ENCODE measurements at regions not wholly inside any gene's neighbourhood (a gene's known extent, or its start where the extent isn't known, plus 50 kb on each side); places are given as distances from the start of the nearest gene placed in this dataset.

DNA sequence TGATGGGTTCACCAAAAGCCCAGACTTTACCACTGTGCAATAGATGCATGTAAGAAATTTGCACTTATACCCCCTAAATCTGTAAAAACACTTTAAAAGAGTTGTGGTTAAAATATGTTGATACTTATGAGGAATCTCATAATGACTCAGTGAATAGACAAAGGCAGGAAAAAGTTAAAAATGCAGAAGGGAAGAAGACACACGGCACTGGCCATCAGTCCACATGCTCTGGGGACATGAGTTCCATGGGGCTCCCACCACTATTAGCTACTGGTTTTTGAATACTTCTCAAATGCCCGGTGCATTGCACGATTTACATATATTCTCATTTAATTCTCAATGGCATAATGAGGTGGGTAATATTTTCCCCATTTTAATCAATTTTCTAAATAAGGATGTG, 59.3 kb upstream of the BLID start:
- Histone ChIP-seq H3K4me1 (ENCODE audit: control insufficient read depth in 2 of 2, insufficient read depth in 2 of 2, low read length in 2 of 2) (no peaks in the 10 kb centered on the region), H3K9me3 (ENCODE audit: control insufficient read depth in 2 of 2, insufficient read depth in 1 of 2, low read length in 1 of 2) (no peaks in the 10 kb centered on the region), H3K4me3 (ENCODE audit: low read length in 2 of 2) (no peak overlapping the region), H3K27ac (ENCODE audit: low read depth in 1 of 2, low read length in 1 of 2) (no peak overlapping the region), H3K27me3 (ENCODE audit: control insufficient read depth in 2 of 2, insufficient read depth in 1 of 2, low read length in 1 of 2) (no peaks in the 10 kb centered on the region), H3K36me3 (ENCODE audit: control insufficient read depth in 2 of 2, insufficient read depth in 2 of 2, low read length in 1 of 2) (no peaks in the 10 kb centered on the region)
- 97% methylated on average over 3 of the region's 3 CpGs for WGBS
- no peak for DNase-seq (ENCODE audit: low read depth in 6 of 9, low spot score in 9 of 9)

- 94% methylated on average over 4 of the region's 4 CpGs for WGBS
- no peak for DNase-seq (ENCODE audit: low read depth in 6 of 9, low spot score in 9 of 9)
- H3K36me3 ChIP-seq (ENCODE audit: control insufficient read depth in 2 of 2, insufficient read depth in 2 of 2, low read length in 1 of 2): no peaks in the 10 kb centered on the region
- no peaks in the 10 kb centered on the region for H3K4me1 ChIP-seq (ENCODE audit: control insufficient read depth in 2 of 2, insufficient read depth in 2 of 2, low read length in 2 of 2)
- no peak overlapping the region for H3K27ac ChIP-seq (ENCODE audit: low read depth in 1 of 2, low read length in 1 of 2)
- no peaks in the 10 kb centered on the region for H3K9me3 ChIP-seq (ENCODE audit: control insufficient read depth in 2 of 2, insufficient read depth in 1 of 2, low read length in 1 of 2)
- H3K27me3 ChIP-seq (ENCODE audit: control insufficient read depth in 2 of 2, insufficient read depth in 1 of 2, low read length in 1 of 2): no peaks in the 10 kb centered on the region
- no peak overlapping the region for H3K4me3 ChIP-seq (ENCODE audit: low read length in 2 of 2)
Measured at GRCh38 chr11:122173587-122173986, 57.6 kb upstream of the BLID start.

DNA sequence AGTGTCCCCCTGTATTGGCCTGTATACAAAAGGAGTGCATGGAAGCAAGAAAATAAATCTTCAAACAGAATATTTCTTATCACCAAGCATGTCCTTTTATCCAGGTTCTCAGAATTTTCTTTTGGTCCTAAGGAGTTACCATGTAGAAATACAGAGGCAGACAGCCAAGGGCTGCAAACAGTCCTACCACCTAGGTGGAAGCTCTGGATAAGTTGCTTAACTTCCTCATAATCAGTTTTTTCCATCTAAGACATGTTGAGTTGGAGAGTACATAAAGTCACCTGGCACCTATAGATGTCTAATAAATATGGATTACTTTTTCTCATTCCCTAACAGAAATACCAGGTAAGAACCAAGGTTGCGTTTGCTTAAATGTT, 57.0 kb upstream of the BLID start:
- no peaks in the 10 kb centered on the region for H3K36me3 ChIP-seq (ENCODE audit: control insufficient read depth in 2 of 2, insufficient read depth in 2 of 2, low read length in 1 of 2)
- H3K4me1 ChIP-seq (ENCODE audit: control insufficient read depth in 2 of 2, insufficient read depth in 2 of 2, low read length in 2 of 2): no peaks in the 10 kb centered on the region
- H3K27ac ChIP-seq (ENCODE audit: low read depth in 1 of 2, low read length in 1 of 2): no peak overlapping the region
- no peaks in the 10 kb centered on the region for H3K27me3 ChIP-seq (ENCODE audit: control insufficient read depth in 2 of 2, insufficient read depth in 1 of 2, low read length in 1 of 2)
- H3K9me3 ChIP-seq (ENCODE audit: control insufficient read depth in 2 of 2, insufficient read depth in 1 of 2, low read length in 1 of 2): no peaks in the 10 kb centered on the region
- 94% methylated on average over 1 of the region's 1 CpG for WGBS
- no peak for DNase-seq (ENCODE audit: low read depth in 6 of 9, low spot score in 9 of 9)
- H3K4me3 ChIP-seq (ENCODE audit: low read length in 2 of 2): no peak overlapping the region

- Histone ChIP-seq H3K9me3 (ENCODE audit: control insufficient read depth in 2 of 2, insufficient read depth in 1 of 2, low read length in 1 of 2) (no peaks in the 10 kb centered on the region), H3K4me3 (ENCODE audit: low read length in 2 of 2) (no peak overlapping the region), H3K27ac (ENCODE audit: low read depth in 1 of 2, low read length in 1 of 2) (no peak overlapping the region), H3K36me3 (ENCODE audit: control insufficient read depth in 2 of 2, insufficient read depth in 2 of 2, low read length in 1 of 2) (no peaks in the 10 kb centered on the region), H3K27me3 (ENCODE audit: control insufficient read depth in 2 of 2, insufficient read depth in 1 of 2, low read length in 1 of 2) (no peaks in the 10 kb centered on the region), H3K4me1 (ENCODE audit: control insufficient read depth in 2 of 2, insufficient read depth in 2 of 2, low read length in 2 of 2) (no peaks in the 10 kb centered on the region)
- 92% methylated on average over 3 of the region's 3 CpGs for WGBS
- no peak for DNase-seq (ENCODE audit: low read depth in 6 of 9, low spot score in 9 of 9)
Measured at GRCh38 chr11:122172352-122173073, 56.5 kb upstream of the BLID start.

DNA sequence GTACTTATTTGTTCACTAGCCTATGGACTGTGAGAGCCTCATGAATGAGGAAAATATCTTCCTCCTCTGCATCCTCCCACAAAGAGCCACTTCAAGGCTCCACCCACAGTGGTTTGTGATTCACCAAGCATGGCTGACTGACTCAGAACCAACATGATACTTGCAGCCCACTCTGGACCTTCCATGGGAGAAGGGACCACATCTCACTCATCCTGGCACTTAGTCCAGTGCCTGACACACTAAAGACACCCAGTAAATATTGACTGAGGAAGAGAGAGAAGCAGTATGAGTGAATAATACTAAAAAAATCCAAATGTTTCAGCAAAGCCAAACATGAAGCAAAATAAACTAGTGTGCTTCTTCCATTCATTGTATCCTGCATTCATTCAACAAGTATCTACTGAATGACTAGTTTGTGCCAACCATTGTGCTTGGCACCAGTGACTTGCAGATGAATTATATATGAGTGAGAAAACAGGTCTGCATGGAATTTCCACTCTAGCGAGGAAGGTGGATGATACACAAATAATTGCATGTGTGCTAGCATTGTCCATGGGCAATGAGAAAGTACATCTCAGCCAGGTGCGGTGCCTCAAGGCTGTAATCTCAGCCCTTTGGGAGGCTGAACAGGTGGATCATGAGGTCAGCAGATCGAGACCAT, 54.9 kb upstream of the BLID start:
- Histone ChIP-seq H3K27me3 (ENCODE audit: control insufficient read depth in 2 of 2, insufficient read depth in 1 of 2, low read length in 1 of 2) (no peaks in the 10 kb centered on the region), H3K9me3 (ENCODE audit: control insufficient read depth in 2 of 2, insufficient read depth in 1 of 2, low read length in 1 of 2) (no peaks in the 10 kb centered on the region), H3K4me1 (ENCODE audit: control insufficient read depth in 2 of 2, insufficient read depth in 2 of 2, low read length in 2 of 2) (no peaks in the 10 kb centered on the region), H3K27ac (ENCODE audit: low read depth in 1 of 2, low read length in 1 of 2) (no peak overlapping the region), H3K4me3 (ENCODE audit: low read length in 2 of 2) (no peak overlapping the region), H3K36me3 (ENCODE audit: control insufficient read depth in 2 of 2, insufficient read depth in 2 of 2, low read length in 1 of 2) (no peaks in the 10 kb centered on the region)
- WGBS: 96% methylated on average over 3 of the region's 3 CpGs
- no peak for DNase-seq (ENCODE audit: low read depth in 6 of 9, low spot score in 9 of 9)

GRCh38 chr11:122168218-122168617, 52.2 kb upstream of the BLID start:
- Histone ChIP-seq H3K4me1 (ENCODE audit: control insufficient read depth in 2 of 2, insufficient read depth in 2 of 2, low read length in 2 of 2) (no peaks in the 10 kb centered on the region), H3K4me3 (ENCODE audit: low read length in 2 of 2) (no peak overlapping the region), H3K27me3 (ENCODE audit: control insufficient read depth in 2 of 2, insufficient read depth in 1 of 2, low read length in 1 of 2) (no peaks in the 10 kb centered on the region), H3K9me3 (ENCODE audit: control insufficient read depth in 2 of 2, insufficient read depth in 1 of 2, low read length in 1 of 2) (no peaks in the 10 kb centered on the region), H3K27ac (ENCODE audit: low read depth in 1 of 2, low read length in 1 of 2) (no peak overlapping the region), H3K36me3 (ENCODE audit: control insufficient read depth in 2 of 2, insufficient read depth in 2 of 2, low read length in 1 of 2) (no peaks in the 10 kb centered on the region)
- WGBS: 86% methylated on average over 3 of the region's 3 CpGs
- no peak for DNase-seq (ENCODE audit: low read depth in 6 of 9, low spot score in 9 of 9)

DNA sequence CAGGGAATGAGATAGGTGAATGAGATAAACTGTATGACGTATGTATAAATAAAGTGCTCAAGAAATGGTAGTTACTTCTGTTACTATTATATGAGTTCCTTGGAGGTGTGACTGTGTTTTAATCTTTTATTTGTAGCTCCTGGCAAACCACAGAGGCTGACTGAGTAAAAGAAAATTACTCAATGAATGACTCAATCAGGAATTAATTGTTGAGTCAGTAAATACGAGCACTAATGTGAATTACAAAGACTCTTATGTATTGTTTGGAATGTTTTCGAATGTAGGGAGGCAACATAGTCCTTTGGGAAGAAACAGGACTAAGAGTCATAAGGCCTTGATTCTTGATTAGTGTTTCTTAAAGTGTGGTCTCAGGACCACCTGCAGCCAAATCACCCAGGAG, 51.1 kb upstream of the BLID start:
- DNase-seq (ENCODE audit: low read depth in 6 of 9, low spot score in 9 of 9): no peak
- Histone ChIP-seq H3K4me3 (ENCODE audit: low read length in 2 of 2) (no peak overlapping the region), H3K27me3 (ENCODE audit: control insufficient read depth in 2 of 2, insufficient read depth in 1 of 2, low read length in 1 of 2) (no peaks in the 10 kb centered on the region), H3K27ac (ENCODE audit: low read depth in 1 of 2, low read length in 1 of 2) (no peak overlapping the region), H3K9me3 (ENCODE audit: control insufficient read depth in 2 of 2, insufficient read depth in 1 of 2, low read length in 1 of 2) (no peaks in the 10 kb centered on the region), H3K36me3 (ENCODE audit: control insufficient read depth in 2 of 2, insufficient read depth in 2 of 2, low read length in 1 of 2) (no peaks in the 10 kb centered on the region), H3K4me1 (ENCODE audit: control insufficient read depth in 2 of 2, insufficient read depth in 2 of 2, low read length in 2 of 2) (no peaks in the 10 kb centered on the region)
- 91% methylated on average over 3 of the region's 3 CpGs for WGBS

GRCh38 chr11:122165607-122166371, 49.8 kb upstream of the BLID start:
- Histone ChIP-seq H3K4me3 (ENCODE audit: low read length in 2 of 2) (no peak overlapping the region), H3K27me3 (ENCODE audit: control insufficient read depth in 2 of 2, insufficient read depth in 1 of 2, low read length in 1 of 2) (no peaks in the 10 kb centered on the region), H3K4me1 (ENCODE audit: control insufficient read depth in 2 of 2, insufficient read depth in 2 of 2, low read length in 2 of 2) (no peaks in the 10 kb centered on the region), H3K36me3 (ENCODE audit: control insufficient read depth in 2 of 2, insufficient read depth in 2 of 2, low read length in 1 of 2) (no peaks in the 10 kb centered on the region), H3K9me3 (ENCODE audit: control insufficient read depth in 2 of 2, insufficient read depth in 1 of 2, low read length in 1 of 2) (no peaks in the 10 kb centered on the region), H3K27ac (ENCODE audit: low read depth in 1 of 2, low read length in 1 of 2) (peak overlapping the region in 1 of 2 donors; percentile 8)
- DNase-seq (ENCODE audit: low read depth in 6 of 9, low spot score in 9 of 9): no peak
- 93% methylated on average over 7 of the region's 7 CpGs for WGBS
